ENCODE measurements at regions not wholly inside any gene's neighbourhood (a gene's known extent, or its start where the extent isn't known, plus 50 kb on each side); places are given as distances from the start of the nearest gene placed in this dataset.

- Histone ChIP-seq H3K4me2 (ENCODE audit: control insufficient read depth, extremely low read depth, insufficient read depth, low read depth, low read length) (no peak overlapping the region), H3K4me3 (ENCODE audit: control insufficient read depth in 2 of 3, extremely low read depth in 1 of 3, insufficient read depth in 2 of 3, low read depth in 1 of 3, low read length in 3 of 3) (no peak overlapping the region), H3K9me3 (ENCODE audit: control insufficient read depth, low read depth, low read length) (no peaks in the 10 kb centered on the region), H4K20me1 (ENCODE audit: control insufficient read depth, extremely low read depth, insufficient read depth, low read length) (no peaks in the 10 kb centered on the region), H3K27ac (ENCODE audit: control insufficient read depth, insufficient read depth, low read length) (no peak overlapping the region), H3K9me1 (ENCODE audit: control insufficient read depth, extremely low read depth, insufficient read depth, low read length) (no peaks in the 10 kb centered on the region), H3K9ac (ENCODE audit: control insufficient read depth, extremely low read depth, insufficient read depth, low read length) (no peak overlapping the region), H2AFZ (ENCODE audit: control insufficient read depth, low read length) (no peak overlapping the region), H3K79me2 (ENCODE audit: control insufficient read depth, insufficient read depth, low read length) (no peaks in the 10 kb centered on the region), H3K27me3 (ENCODE audit: control insufficient read depth, extremely low read depth, insufficient read depth, low read length) (no peaks in the 10 kb centered on the region), H3K4me1 (ENCODE audit: control insufficient read depth, extremely low read depth, insufficient read depth, low read length) (peaks cover 20% of the 10 kb centered on the region), H3K36me3 (ENCODE audit: control insufficient read depth in 2 of 2, extremely low read depth in 1 of 2, insufficient read depth in 2 of 2, low read length in 2 of 2) (no peaks in the 10 kb centered on the region)
- FAIRE-seq, result no peak
- DNase-seq (ENCODE audit: low read depth, low spot score), result no peak
- TF ChIP-seq EZH2 (IDR thresholded peaks at IDR 0.05; ENCODE audit: low read length) (no peak), CTCF (optimal IDR thresholded peaks at IDR 0.05 in 1 of 3, IDR thresholded peaks at IDR 0.05 in 1 of 3, conservative IDR thresholded peaks at IDR 0.05 in 1 of 3; ENCODE audit: extremely low read depth in 1 of 3, insufficient read depth in 2 of 3, low read length in 3 of 3) (no peak)
- dilution Hi-C loops (cut with MboI; ENCODE audit: extremely low pct_ligation_motif_present, low sequenced_read_pairs), result no loop called here
These were observed 100.2 kb downstream of the CEBPB start for GRCh38 chr20:50290808-50291207.

- DNase-seq (ENCODE audit: low read depth, low spot score) (no peak), FAIRE-seq (no peak)
- Histone ChIP-seq H4K20me1 (ENCODE audit: control insufficient read depth, extremely low read depth, insufficient read depth, low read length) (no peaks in the 10 kb centered on the region), H3K9ac (ENCODE audit: control insufficient read depth, extremely low read depth, insufficient read depth, low read length) (no peak overlapping the region), H3K36me3 (ENCODE audit: control insufficient read depth in 2 of 2, extremely low read depth in 1 of 2, insufficient read depth in 2 of 2, low read length in 2 of 2) (no peaks in the 10 kb centered on the region), H3K4me1 (ENCODE audit: control insufficient read depth, extremely low read depth, insufficient read depth, low read length) (peaks cover 17% of the 10 kb centered on the region), H3K27me3 (ENCODE audit: control insufficient read depth, extremely low read depth, insufficient read depth, low read length) (no peaks in the 10 kb centered on the region), H3K4me3 (ENCODE audit: control insufficient read depth in 2 of 3, extremely low read depth in 1 of 3, insufficient read depth in 2 of 3, low read depth in 1 of 3, low read length in 3 of 3) (no peak overlapping the region), H3K4me2 (ENCODE audit: control insufficient read depth, extremely low read depth, insufficient read depth, low read depth, low read length) (no peak overlapping the region), H3K27ac (ENCODE audit: control insufficient read depth, insufficient read depth, low read length) (no peak overlapping the region), H2AFZ (ENCODE audit: control insufficient read depth, low read length) (no peak overlapping the region), H3K9me1 (ENCODE audit: control insufficient read depth, extremely low read depth, insufficient read depth, low read length) (no peaks in the 10 kb centered on the region), H3K9me3 (ENCODE audit: control insufficient read depth, low read depth, low read length) (no peaks in the 10 kb centered on the region), H3K79me2 (ENCODE audit: control insufficient read depth, insufficient read depth, low read length) (no peaks in the 10 kb centered on the region)
- dilution Hi-C loops (cut with MboI; ENCODE audit: extremely low pct_ligation_motif_present, low sequenced_read_pairs), result no loop called here
- TF ChIP-seq EZH2 (IDR thresholded peaks at IDR 0.05; ENCODE audit: low read length) (no peak), CTCF (optimal IDR thresholded peaks at IDR 0.05 in 1 of 3, IDR thresholded peaks at IDR 0.05 in 1 of 3, conservative IDR thresholded peaks at IDR 0.05 in 1 of 3; ENCODE audit: extremely low read depth in 1 of 3, insufficient read depth in 2 of 3, low read length in 3 of 3) (no peak)
These were observed 100.8 kb downstream of the CEBPB start for GRCh38 chr20:50291254-50292078.

All from keratinocyte (primary cell).